Liver (tissue), 8 donors: ENCODE measurements at regions not wholly inside any gene's neighbourhood (a gene's known extent, or its start where the extent isn't known, plus 50 kb on each side); places are given as distances from the start of the nearest gene placed in this dataset.

Source experiments
- DNase-seq: peaks from one replicate; pipeline ENCODE4 v3.0.0-alpha.2; 2017; ENCODE audit warnings: low spot score
- H3K27ac ChIP-seq, 2 donors: one replicate each; pipeline ENCODE4 v1.7.0; 2013; ENCODE audit warnings: inconsistent platforms in 2 of 2, low read length in 2 of 2, control low read depth in 1 of 2, low read depth in 1 of 2, mild to moderate bottlenecking in 1 of 2
- H3K27me3 ChIP-seq, 4 donors: one replicate each; pipeline versions ENCODE4 v1.6.1 to v1.7.0; 2013; ENCODE audit warnings: low read length in 3 of 4, inconsistent platforms in 1 of 4, mild to moderate bottlenecking in 1 of 4, moderate library complexity in 1 of 4; ENCODE audit not compliant: control insufficient read depth in 4 of 4, insufficient read depth in 4 of 4
- H3K36me3 ChIP-seq, 4 donors: one replicate each; pipeline versions ENCODE4 v1.6.1 to v1.7.0; 2013; ENCODE audit warnings: low read length in 3 of 4, mild to moderate bottlenecking in 3 of 4, low read depth in 1 of 4, moderate library complexity in 1 of 4; ENCODE audit not compliant: control insufficient read depth in 4 of 4, insufficient read depth in 3 of 4
- H3K4me1 ChIP-seq, 4 donors: one replicate each; pipeline versions ENCODE4 v1.6.1 to v1.7.0; 2013; ENCODE audit warnings: low read length in 3 of 4, mild to moderate bottlenecking in 3 of 4, moderate library complexity in 1 of 4; ENCODE audit not compliant: control insufficient read depth in 4 of 4, insufficient read depth in 4 of 4
- H3K4me3 ChIP-seq, 3 donors: one replicate each; pipeline versions ENCODE4 v1.6.1 to v1.7.0; 2013; ENCODE audit warnings: low read length in 3 of 3, control low read depth in 1 of 3, low read depth in 1 of 3, mild to moderate bottlenecking in 1 of 3
- H3K9ac ChIP-seq, 2 donors: one replicate each; pipeline ENCODE4 v1.7.0; 2013; ENCODE audit warnings: low read length in 2 of 2, mild to moderate bottlenecking in 2 of 2, moderate library complexity in 2 of 2, control low read depth in 1 of 2, low read depth in 1 of 2
- H3K9me3 ChIP-seq, 4 donors: one replicate each; pipeline versions ENCODE4 v1.6.1 to v1.7.0; 2013; ENCODE audit warnings: low read length in 3 of 4; ENCODE audit not compliant: control insufficient read depth in 4 of 4
- EGR1 ChIP-seq, 2 donors: IDR thresholded peaks; 2 replicates each; pipeline ENCODE4 v1.6.1; 2016 to 2018; ENCODE audit warnings: antibody characterized with exemption in 2 of 2, low read depth in 2 of 2
- FOXA1 ChIP-seq: IDR thresholded peaks from 2 replicates; pipeline ENCODE4 v1.6.1; 2016; ENCODE audit warnings: antibody characterized with exemption
- FOXA2 ChIP-seq: IDR thresholded peaks from 2 replicates; pipeline ENCODE4 v1.6.1; 2016; ENCODE audit warnings: antibody characterized with exemption
- GABPA ChIP-seq, 2 donors: IDR thresholded peaks in 1 of 2; conservative IDR thresholded peaks in 1 of 2; 2 replicates each; pipeline ENCODE4 v1.6.1; 2016; ENCODE audit warnings: antibody characterized with exemption in 2 of 2, mild to moderate bottlenecking in 1 of 2, moderate library complexity in 1 of 2
- HNF4A ChIP-seq, 2 donors: conservative IDR thresholded peaks; 2 replicates each; pipeline ENCODE4 v1.6.1; 2016; ENCODE audit warnings: antibody characterized with exemption in 2 of 2, mild to moderate bottlenecking in 2 of 2
- HNF4G ChIP-seq: IDR thresholded peaks from 2 replicates; pipeline ENCODE4 v1.6.1; 2016; ENCODE audit warnings: antibody characterized with exemption
- JUND ChIP-seq, 2 donors: IDR thresholded peaks; 2 replicates each; pipeline ENCODE4 v1.6.1; 2016; ENCODE audit warnings: antibody characterized with exemption in 2 of 2
- NR2F2 ChIP-seq: IDR thresholded peaks from 2 replicates; pipeline ENCODE4 v1.6.1; 2016; ENCODE audit warnings: antibody characterized with exemption
- RAD21 ChIP-seq, 2 donors: IDR thresholded peaks; 2 replicates each; pipeline ENCODE4 v1.6.1; 2016; ENCODE audit warnings: antibody characterized with exemption in 2 of 2, mild to moderate bottlenecking in 2 of 2
- RXRA ChIP-seq, 2 donors: IDR thresholded peaks; 2 replicates each; pipeline ENCODE4 v1.6.1; 2017 to 2018; ENCODE audit warnings: antibody characterized with exemption in 2 of 2, mild to moderate bottlenecking in 1 of 2
- SP1 ChIP-seq: IDR thresholded peaks from 2 replicates; pipeline ENCODE4 v1.6.1; 2018; ENCODE audit warnings: antibody characterized with exemption, mild to moderate bottlenecking
- TAF1 ChIP-seq: conservative IDR thresholded peaks from 2 replicates; pipeline ENCODE4 v1.6.1; 2016; ENCODE audit warnings: antibody characterized with exemption, mild to moderate bottlenecking
- YY1 ChIP-seq: IDR thresholded peaks from 2 replicates; pipeline ENCODE4 v1.6.1; 2016; ENCODE audit warnings: antibody characterized with exemption, mild to moderate bottlenecking
- WGBS: extraction: QIAGEN DNeasy Blood & Tissue Kit; methylation state at CpG from one replicate; pipeline ENCODE4 v1.1.7; 2013; 5-methylcytosine and 5-hydroxymethylcytosine counted together
- TF ChIP-seq, protein P1 (sequence below): IDR thresholded peaks from 2 replicates; pipeline ENCODE4 v1.6.1; 2016; ENCODE audit warnings: antibody characterized with exemption
- TF ChIP-seq, protein P2 (sequence below): IDR thresholded peaks from 2 replicates; pipeline ENCODE4 v1.6.1; 2016; ENCODE audit warnings: antibody characterized with exemption
- TF ChIP-seq, protein P3 (sequence below): IDR thresholded peaks from 2 replicates; pipeline ENCODE4 v1.6.1; 2016; ENCODE audit warnings: antibody characterized with exemption
- TF ChIP-seq, protein P4 (sequence below): IDR thresholded peaks from 2 replicates; pipeline ENCODE4 v1.6.1; 2016; ENCODE audit warnings: antibody characterized with exemption, mild to moderate bottlenecking
- TF ChIP-seq, protein P5 (sequence below): fragments of 150-350 bp; IDR thresholded peaks from 2 replicates; pipeline ENCODE4 v1.5.1; 2017; ENCODE audit warnings: improper control_type of control experiment, low read depth, low read length; ENCODE audit not compliant: missing input control
- donor health status: healthy.
- donor health status: healthy.
- donor health status: healthy.
- donor health status: healthy.
- donor health status: healthy.

DNA sequence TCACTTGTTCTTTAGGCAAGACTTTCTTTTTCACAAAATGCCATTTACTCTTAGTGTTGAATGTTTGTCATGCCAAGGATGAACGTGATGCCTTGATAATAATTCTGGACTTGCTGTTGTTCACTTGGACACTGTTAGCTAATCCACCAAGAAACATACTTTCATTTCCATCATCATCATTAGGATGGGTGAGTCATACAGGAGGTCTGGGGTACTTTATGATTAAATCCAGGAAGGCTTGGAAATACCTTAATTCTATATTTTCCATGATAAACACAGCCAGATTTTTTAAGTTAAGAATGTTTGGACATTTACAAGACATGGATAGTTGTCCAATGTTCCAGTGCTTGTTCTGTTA is 260.7 kb upstream of the GIMD1 start:
- Histone ChIP-seq H3K27ac (no peak overlapping the region), H3K36me3 (no peaks in the 10 kb centered on the region), H3K27me3 (no peaks in the 10 kb centered on the region), H3K4me1 (no peaks in the 10 kb centered on the region), H3K9me3 (no peaks in the 10 kb centered on the region), H3K9ac (no peak overlapping the region), H3K4me3 (no peak overlapping the region)
- TF ChIP-seq, protein P1, sequence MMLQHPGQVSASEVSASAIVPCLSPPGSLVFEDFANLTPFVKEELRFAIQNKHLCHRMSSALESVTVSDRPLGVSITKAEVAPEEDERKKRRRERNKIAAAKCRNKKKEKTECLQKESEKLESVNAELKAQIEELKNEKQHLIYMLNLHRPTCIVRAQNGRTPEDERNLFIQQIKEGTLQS = no peak
- TF ChIP-seq SP1 (no peak), TAF1 (no peak), FOXA2 (no peak), HNF4A (conservative IDR thresholded peaks at IDR 0.05) (no peak), HNF4G (no peak), GABPA (IDR thresholded peaks at IDR 0.05 in 1 of 2, conservative IDR thresholded peaks at IDR 0.05 in 1 of 2) (no peak), NR2F2 (no peak), EGR1 (IDR thresholded peaks at IDR 0.05; ENCODE audit: low read depth in 2 of 2) (no peak), FOXA1 (no peak), RAD21 (IDR thresholded peaks at IDR 0.05) (no peak), YY1 (no peak), JUND (IDR thresholded peaks at IDR 0.05) (no peak), RXRA (IDR thresholded peaks at IDR 0.05) (no peak)
- TF ChIP-seq, protein P2, sequence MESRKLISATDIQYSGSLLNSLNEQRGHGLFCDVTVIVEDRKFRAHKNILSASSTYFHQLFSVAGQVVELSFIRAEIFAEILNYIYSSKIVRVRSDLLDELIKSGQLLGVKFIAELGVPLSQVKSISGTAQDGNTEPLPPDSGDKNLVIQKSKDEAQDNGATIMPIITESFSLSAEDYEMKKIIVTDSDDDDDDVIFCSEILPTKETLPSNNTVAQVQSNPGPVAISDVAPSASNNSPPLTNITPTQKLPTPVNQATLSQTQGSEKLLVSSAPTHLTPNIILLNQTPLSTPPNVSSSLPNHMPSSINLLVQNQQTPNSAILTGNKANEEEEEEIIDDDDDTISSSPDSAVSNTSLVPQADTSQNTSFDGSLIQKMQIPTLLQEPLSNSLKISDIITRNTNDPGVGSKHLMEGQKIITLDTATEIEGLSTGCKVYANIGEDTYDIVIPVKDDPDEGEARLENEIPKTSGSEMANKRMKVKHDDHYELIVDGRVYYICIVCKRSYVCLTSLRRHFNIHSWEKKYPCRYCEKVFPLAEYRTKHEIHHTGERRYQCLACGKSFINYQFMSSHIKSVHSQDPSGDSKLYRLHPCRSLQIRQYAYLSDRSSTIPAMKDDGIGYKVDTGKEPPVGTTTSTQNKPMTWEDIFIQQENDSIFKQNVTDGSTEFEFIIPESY = no peak
- TF ChIP-seq, protein P3, sequence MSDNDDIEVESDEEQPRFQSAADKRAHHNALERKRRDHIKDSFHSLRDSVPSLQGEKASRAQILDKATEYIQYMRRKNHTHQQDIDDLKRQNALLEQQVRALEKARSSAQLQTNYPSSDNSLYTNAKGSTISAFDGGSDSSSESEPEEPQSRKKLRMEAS = no peak
- TF ChIP-seq, protein P4, sequence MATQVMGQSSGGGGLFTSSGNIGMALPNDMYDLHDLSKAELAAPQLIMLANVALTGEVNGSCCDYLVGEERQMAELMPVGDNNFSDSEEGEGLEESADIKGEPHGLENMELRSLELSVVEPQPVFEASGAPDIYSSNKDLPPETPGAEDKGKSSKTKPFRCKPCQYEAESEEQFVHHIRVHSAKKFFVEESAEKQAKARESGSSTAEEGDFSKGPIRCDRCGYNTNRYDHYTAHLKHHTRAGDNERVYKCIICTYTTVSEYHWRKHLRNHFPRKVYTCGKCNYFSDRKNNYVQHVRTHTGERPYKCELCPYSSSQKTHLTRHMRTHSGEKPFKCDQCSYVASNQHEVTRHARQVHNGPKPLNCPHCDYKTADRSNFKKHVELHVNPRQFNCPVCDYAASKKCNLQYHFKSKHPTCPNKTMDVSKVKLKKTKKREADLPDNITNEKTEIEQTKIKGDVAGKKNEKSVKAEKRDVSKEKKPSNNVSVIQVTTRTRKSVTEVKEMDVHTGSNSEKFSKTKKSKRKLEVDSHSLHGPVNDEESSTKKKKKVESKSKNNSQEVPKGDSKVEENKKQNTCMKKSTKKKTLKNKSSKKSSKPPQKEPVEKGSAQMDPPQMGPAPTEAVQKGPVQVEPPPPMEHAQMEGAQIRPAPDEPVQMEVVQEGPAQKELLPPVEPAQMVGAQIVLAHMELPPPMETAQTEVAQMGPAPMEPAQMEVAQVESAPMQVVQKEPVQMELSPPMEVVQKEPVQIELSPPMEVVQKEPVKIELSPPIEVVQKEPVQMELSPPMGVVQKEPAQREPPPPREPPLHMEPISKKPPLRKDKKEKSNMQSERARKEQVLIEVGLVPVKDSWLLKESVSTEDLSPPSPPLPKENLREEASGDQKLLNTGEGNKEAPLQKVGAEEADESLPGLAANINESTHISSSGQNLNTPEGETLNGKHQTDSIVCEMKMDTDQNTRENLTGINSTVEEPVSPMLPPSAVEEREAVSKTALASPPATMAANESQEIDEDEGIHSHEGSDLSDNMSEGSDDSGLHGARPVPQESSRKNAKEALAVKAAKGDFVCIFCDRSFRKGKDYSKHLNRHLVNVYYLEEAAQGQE = no peak
- TF ChIP-seq, protein P5, sequence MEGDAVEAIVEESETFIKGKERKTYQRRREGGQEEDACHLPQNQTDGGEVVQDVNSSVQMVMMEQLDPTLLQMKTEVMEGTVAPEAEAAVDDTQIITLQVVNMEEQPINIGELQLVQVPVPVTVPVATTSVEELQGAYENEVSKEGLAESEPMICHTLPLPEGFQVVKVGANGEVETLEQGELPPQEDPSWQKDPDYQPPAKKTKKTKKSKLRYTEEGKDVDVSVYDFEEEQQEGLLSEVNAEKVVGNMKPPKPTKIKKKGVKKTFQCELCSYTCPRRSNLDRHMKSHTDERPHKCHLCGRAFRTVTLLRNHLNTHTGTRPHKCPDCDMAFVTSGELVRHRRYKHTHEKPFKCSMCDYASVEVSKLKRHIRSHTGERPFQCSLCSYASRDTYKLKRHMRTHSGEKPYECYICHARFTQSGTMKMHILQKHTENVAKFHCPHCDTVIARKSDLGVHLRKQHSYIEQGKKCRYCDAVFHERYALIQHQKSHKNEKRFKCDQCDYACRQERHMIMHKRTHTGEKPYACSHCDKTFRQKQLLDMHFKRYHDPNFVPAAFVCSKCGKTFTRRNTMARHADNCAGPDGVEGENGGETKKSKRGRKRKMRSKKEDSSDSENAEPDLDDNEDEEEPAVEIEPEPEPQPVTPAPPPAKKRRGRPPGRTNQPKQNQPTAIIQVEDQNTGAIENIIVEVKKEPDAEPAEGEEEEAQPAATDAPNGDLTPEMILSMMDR = no peak
- 49% methylated on average over 1 of the region's 1 CpG for WGBS
- DNase-seq = no peak
